ENCODE measurements at regions not wholly inside any gene's neighbourhood (a gene's known extent, or its start where the extent isn't known, plus 50 kb on each side); places are given as distances from the start of the nearest gene placed in this dataset.

DNA sequence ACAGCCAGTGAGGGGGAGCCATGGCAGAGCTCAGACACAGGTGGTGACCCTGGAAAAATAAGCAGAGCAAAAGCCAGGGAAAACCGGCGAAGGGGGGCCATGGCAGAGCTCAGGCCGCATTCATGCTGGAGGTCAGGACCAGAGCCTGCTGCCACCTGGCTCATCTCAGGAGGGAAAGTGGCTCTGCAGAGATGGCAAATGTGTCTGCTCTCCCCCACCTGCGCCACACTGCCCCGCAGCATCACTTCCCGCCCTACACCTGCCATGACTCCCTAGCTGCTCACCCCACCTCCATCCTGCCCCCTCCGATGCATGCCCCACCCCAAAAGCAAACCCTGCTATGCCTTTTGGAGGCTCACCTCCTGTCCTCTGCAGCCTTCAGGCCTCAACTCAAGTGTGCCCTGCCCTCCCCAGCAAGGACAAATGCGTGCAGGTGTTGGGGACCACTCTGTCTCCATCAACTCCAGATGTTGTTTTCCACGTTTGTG lies 123.2 kb upstream of the FGF3 start:
- Mint-ChIP-seq H3K36me3 (ENCODE audit: insufficient read depth in 1 of 3, low read depth in 3 of 3) (no peaks in the 10 kb centered on the region; a peak in 1 of 7 replicates), H3K4me3 (no peak overlapping the region), H3K9me3 (no peaks in the 10 kb centered on the region), H3K27me3 (ENCODE audit: low read depth) (peaks cover 16% of the 10 kb centered on the region), H3K27ac (peak overlapping the region in 1 of 3 experiments; percentile 69; a peak in 1 of 7 replicates), H3K4me1 (peaks cover 5 to 13% of the 10 kb centered on the region in 2 experiments)
- Histone ChIP-seq H3K27ac (ENCODE audit: insufficient read length, low read depth, low read length) (no peak overlapping the region), H3K4ac (ENCODE audit: low read depth, low read length) (no peak overlapping the region), H2AFZ (ENCODE audit: low read length) (no peak overlapping the region), H3K18ac (ENCODE audit: insufficient read length, low read depth, low read length) (no peak overlapping the region), H3K14ac (ENCODE audit: insufficient read depth, low read length) (no peak overlapping the region), H3T11ph (ENCODE audit: low read length) (no peak overlapping the region), H2AK5ac (ENCODE audit: insufficient read length, low read length) (no peak overlapping the region), H3K79me2 (ENCODE audit: insufficient read depth, low read length) (no peaks in the 10 kb centered on the region), H3K4me2 (ENCODE audit: insufficient read depth, insufficient read length, low read length) (no peak overlapping the region), H4K8ac (replicated peaks; ENCODE audit: insufficient read length, low read depth, low read length) (no peak overlapping the region), H3K27me3 (ENCODE audit: insufficient read depth, low read length) (no peaks in the 10 kb centered on the region), H3K79me1 (ENCODE audit: insufficient read depth, low read depth, low read length, poor library complexity, severe bottlenecking) (no peaks in the 10 kb centered on the region), H2BK15ac (ENCODE audit: low read depth, low read length) (no peak overlapping the region), H2BK12ac (ENCODE audit: insufficient read length, low read depth, low read length) (no peak overlapping the region), H3K9me3 (ENCODE audit: control insufficient read depth, low read depth, low read length) (no peaks in the 10 kb centered on the region), H4K91ac (ENCODE audit: insufficient read length, low read depth, low read length) (no peak overlapping the region), H3K23ac (ENCODE audit: insufficient read length, low read depth, low read length) (no peak overlapping the region), H3K23me2 (ENCODE audit: insufficient read length, low read depth, low read length, poor library complexity, severe bottlenecking) (no peaks in the 10 kb centered on the region), H2BK120ac (ENCODE audit: low read depth, low read length, poor library complexity, severe bottlenecking) (no peak overlapping the region), H4K5ac (ENCODE audit: insufficient read length, low read depth, low read length) (no peak overlapping the region), H3K56ac (ENCODE audit: insufficient read length, low read depth, low read length) (no peak overlapping the region), H4K20me1 (ENCODE audit: control insufficient read depth, insufficient read depth, insufficient read length) (no peaks in the 10 kb centered on the region), H2BK5ac (ENCODE audit: insufficient read length, low read length) (no peak overlapping the region), H3K4me1 (ENCODE audit: insufficient read depth, low read length) (no peaks in the 10 kb centered on the region), H2BK20ac (ENCODE audit: low read depth, low read length, poor library complexity, severe bottlenecking) (no peak overlapping the region), H3K9ac (ENCODE audit: extremely low read depth, insufficient read length, low read length) (no peak overlapping the region)
- TF ChIP-seq, protein P1, sequence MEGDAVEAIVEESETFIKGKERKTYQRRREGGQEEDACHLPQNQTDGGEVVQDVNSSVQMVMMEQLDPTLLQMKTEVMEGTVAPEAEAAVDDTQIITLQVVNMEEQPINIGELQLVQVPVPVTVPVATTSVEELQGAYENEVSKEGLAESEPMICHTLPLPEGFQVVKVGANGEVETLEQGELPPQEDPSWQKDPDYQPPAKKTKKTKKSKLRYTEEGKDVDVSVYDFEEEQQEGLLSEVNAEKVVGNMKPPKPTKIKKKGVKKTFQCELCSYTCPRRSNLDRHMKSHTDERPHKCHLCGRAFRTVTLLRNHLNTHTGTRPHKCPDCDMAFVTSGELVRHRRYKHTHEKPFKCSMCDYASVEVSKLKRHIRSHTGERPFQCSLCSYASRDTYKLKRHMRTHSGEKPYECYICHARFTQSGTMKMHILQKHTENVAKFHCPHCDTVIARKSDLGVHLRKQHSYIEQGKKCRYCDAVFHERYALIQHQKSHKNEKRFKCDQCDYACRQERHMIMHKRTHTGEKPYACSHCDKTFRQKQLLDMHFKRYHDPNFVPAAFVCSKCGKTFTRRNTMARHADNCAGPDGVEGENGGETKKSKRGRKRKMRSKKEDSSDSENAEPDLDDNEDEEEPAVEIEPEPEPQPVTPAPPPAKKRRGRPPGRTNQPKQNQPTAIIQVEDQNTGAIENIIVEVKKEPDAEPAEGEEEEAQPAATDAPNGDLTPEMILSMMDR (conservative IDR thresholded peaks at IDR 0.05) = no peak
- no CpG with 5 or more reads among the region's 9 CpGs for WGBS (ENCODE audit: extremely low coverage, insufficient read length, low lambda C conversion rate)
- no peak for DNase-seq
